ENCODE measurements at regions not wholly inside any gene's neighbourhood (a gene's known extent, or its start where the extent isn't known, plus 50 kb on each side); places are given as distances from the start of the nearest gene placed in this dataset.

DNA sequence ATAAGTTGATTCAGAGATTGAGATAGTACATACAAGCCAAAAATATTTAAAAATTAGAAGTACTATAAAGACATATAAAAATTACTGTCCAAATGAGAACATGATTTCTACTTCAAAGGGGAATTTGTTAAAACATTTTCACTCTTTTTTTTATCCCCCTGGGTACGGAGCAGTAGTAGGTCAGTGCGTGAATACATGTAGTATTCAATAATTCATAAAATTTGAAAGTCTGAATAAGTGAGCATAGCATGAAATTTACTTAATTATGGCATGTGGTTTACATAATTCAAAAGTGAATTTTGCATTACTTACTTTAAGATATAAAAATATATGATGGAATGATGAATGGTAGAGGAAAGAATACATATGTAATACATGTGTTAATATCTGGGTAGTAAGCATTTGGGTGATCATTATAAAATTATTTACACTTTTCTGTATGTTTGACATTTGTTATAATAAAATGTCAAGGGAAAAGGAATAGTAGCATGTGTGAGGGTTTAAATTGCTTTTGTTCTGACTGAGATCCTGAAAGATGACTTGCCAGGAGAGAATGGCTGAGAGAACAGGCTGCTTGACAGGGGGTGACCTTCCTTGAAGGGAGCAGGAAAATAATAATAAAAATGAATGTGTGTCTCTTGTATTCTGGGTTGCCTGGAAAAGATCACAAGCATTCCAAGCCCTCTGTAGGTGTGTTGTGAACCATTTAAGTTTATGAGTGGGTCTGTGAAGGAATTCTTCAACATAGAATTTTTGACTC is 1178.8 kb downstream of the ZPLD1 start:
- no peak overlapping the region for H3K4me3 ChIP-seq (ENCODE audit: low read depth, low read length)
- TF ChIP-seq, protein P1, sequence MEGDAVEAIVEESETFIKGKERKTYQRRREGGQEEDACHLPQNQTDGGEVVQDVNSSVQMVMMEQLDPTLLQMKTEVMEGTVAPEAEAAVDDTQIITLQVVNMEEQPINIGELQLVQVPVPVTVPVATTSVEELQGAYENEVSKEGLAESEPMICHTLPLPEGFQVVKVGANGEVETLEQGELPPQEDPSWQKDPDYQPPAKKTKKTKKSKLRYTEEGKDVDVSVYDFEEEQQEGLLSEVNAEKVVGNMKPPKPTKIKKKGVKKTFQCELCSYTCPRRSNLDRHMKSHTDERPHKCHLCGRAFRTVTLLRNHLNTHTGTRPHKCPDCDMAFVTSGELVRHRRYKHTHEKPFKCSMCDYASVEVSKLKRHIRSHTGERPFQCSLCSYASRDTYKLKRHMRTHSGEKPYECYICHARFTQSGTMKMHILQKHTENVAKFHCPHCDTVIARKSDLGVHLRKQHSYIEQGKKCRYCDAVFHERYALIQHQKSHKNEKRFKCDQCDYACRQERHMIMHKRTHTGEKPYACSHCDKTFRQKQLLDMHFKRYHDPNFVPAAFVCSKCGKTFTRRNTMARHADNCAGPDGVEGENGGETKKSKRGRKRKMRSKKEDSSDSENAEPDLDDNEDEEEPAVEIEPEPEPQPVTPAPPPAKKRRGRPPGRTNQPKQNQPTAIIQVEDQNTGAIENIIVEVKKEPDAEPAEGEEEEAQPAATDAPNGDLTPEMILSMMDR (conservative IDR thresholded peaks at IDR 0.05; ENCODE audit: low read depth, low read length): no peak
- no peak for DNase-seq (ENCODE audit: low read depth)

DNA sequence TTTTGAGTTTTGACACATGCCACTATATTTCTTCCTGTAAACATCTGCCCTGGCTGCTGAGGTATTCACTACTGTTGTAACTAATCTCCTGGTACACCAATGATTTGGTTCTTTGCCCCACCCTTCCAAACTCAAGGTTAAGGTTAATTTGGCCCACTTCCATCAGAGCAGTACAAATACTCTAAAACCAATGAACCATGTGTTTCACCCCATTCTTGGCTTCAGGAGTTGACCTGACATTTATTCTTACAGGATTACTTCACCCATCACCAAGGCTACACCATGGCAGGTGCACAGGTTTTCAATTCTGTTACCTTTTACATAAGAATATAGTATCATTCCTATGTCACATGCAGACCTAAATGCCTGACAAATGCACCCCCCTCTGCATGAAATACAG is 1179.9 kb downstream of the ZPLD1 start:
- peak; percentile 31 for DNase-seq (ENCODE audit: low read depth)
- no peak overlapping the region for H3K4me3 ChIP-seq (ENCODE audit: low read depth, low read length)
- TF ChIP-seq, protein P1 (conservative IDR thresholded peaks at IDR 0.05; ENCODE audit: low read depth, low read length): no peak

DNA sequence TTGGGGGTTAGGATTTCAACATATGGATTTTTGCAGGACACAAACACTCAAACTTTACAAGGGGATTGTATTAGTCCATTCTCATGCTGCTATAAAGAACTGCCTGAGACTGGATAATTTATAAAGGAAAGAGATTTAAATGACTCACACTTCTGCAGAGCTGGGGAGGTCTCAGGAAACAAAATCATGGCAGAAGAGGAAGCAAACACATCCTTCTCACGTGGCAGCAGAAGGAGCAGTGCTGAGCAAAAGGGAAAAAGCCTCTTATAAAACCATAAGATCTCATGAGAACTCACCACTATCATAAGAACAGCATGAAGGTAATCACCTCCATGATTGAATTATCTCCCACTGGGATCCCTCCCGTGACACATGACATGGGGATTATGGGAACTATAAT is 1183.1 kb downstream of the ZPLD1 start:
- no peak for DNase-seq (ENCODE audit: low read depth)
- TF ChIP-seq, protein P1 (conservative IDR thresholded peaks at IDR 0.05; ENCODE audit: low read depth, low read length): no peak
- H3K4me3 ChIP-seq (ENCODE audit: low read depth, low read length): no peak overlapping the region

DNA sequence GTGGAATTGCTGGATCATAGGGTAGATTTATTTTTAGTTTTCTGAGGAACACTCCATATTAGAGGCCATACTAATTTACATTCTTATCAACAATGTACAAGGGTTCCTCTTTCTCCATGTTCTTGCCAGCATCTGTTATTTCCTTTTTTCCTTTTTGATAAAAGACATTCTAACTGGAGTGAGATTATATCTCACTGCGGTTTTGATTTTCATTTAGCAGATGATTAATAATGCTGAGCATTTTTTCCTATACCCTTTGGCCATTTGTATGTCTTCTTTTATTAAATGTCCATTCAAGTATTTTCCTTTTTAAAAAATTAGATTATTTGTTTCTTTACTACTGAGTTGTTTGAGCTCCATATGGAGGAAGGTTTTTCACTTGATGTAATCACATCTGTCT is 1189.5 kb downstream of the ZPLD1 start:
- DNase-seq (ENCODE audit: low read depth): no peak
- no peak overlapping the region for H3K4me3 ChIP-seq (ENCODE audit: low read depth, low read length)
- TF ChIP-seq, protein P1 (conservative IDR thresholded peaks at IDR 0.05; ENCODE audit: low read depth, low read length): no peak

DNA sequence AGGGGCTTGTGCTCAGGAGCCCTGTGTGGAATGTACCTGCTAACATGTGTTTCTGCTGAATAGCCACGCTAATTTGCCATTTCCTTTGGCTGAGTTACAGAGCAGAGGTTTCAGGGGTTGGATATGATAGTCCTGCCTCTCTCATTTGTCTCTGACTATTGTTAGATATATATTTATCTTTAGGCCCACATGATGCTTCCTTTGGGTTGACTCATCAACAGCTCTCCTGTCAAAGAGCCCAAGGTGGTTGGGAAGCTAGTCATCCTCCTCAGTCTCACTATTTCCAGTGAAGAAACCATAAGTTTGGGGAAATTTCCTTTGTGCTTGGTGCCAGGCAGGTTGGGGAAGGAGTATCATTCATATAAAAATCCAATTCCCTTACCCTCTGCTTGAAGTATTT is 1194.6 kb downstream of the ZPLD1 start:
- TF ChIP-seq, protein P1 (conservative IDR thresholded peaks at IDR 0.05; ENCODE audit: low read depth, low read length): no peak
- no peak for DNase-seq (ENCODE audit: low read depth)
- no peak overlapping the region for H3K4me3 ChIP-seq (ENCODE audit: low read depth, low read length)

DNA sequence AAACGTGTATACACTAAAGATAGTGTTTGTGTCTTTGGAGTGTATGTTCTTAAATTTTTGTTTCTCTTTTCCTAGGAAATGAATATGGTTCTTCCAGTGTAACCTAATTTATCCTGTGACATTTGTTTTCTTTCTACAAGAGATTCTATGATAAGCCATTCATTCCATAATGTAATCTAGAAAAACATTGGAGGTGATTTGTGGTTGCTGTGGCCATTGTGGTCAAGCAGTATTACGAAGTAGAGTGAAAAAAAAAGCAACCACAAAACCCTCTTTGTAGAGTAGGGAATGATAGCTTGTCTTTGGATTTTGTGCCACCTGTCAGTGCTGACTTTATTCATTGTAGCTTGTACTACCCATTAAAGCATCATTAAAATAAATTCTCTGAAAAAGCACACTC is 1209.6 kb downstream of the ZPLD1 start:
- TF ChIP-seq, protein P1 (conservative IDR thresholded peaks at IDR 0.05; ENCODE audit: low read depth, low read length): no peak
- H3K4me3 ChIP-seq (ENCODE audit: low read depth, low read length): no peak overlapping the region
- DNase-seq (ENCODE audit: low read depth): no peak

DNA sequence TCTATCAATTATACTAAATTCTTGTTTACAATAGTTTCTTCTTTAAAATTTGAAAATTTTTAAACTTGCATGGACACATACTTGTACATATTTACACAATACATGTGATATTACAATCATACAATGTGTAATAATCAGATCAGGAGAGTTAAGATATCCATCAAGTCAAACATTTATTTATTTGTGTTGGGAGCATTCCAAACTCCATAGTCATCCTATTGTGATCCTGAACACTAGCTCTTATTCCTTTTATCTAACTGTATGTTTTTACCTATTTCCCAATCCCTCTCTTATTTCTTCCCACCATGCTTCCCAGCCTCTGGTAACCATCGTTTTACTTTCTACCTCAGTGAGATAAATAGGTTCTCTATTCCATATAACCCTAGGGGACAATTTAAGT is 1219.2 kb downstream of the ZPLD1 start:
- TF ChIP-seq, protein P1 (conservative IDR thresholded peaks at IDR 0.05; ENCODE audit: low read depth, low read length): no peak
- no peak overlapping the region for H3K4me3 ChIP-seq (ENCODE audit: low read depth, low read length)
- no peak for DNase-seq (ENCODE audit: low read depth)
